ENCODE measurements at regions not wholly inside any gene's neighbourhood (a gene's known extent, or its start where the extent isn't known, plus 50 kb on each side); places are given as distances from the start of the nearest gene placed in this dataset.

DNA sequence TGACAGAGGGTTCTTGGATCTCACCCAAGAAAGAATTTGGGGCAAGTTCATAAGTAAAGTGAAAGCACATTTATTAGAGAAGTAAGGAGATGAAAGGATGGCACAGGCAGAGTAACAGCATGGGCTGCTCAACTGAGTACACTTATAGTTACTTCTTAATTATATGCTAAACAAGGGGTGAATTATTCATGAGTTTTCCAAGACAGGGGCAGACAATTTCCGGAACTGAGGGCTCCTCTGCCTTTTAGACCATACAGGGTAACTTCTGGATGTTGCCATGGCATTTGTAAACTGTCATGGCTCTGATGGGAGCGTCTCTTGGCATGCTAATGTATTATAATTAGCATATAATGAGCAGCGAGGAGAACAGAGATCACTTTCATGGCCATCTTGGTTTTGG is 221.2 kb upstream of the STT3B start:
- TF ChIP-seq, protein P1, sequence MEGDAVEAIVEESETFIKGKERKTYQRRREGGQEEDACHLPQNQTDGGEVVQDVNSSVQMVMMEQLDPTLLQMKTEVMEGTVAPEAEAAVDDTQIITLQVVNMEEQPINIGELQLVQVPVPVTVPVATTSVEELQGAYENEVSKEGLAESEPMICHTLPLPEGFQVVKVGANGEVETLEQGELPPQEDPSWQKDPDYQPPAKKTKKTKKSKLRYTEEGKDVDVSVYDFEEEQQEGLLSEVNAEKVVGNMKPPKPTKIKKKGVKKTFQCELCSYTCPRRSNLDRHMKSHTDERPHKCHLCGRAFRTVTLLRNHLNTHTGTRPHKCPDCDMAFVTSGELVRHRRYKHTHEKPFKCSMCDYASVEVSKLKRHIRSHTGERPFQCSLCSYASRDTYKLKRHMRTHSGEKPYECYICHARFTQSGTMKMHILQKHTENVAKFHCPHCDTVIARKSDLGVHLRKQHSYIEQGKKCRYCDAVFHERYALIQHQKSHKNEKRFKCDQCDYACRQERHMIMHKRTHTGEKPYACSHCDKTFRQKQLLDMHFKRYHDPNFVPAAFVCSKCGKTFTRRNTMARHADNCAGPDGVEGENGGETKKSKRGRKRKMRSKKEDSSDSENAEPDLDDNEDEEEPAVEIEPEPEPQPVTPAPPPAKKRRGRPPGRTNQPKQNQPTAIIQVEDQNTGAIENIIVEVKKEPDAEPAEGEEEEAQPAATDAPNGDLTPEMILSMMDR (IDR thresholded peaks at IDR 0.05; ENCODE audit: low read length), result no peak
- no peak for TF ChIP-seq EZH2 (IDR thresholded peaks at IDR 0.05; ENCODE audit: borderline replicate concordance, low read length)
